GM12864 (cell line): ENCODE measurements at regions not wholly inside any gene's neighbourhood (a gene's known extent, or its start where the extent isn't known, plus 50 kb on each side); places are given as distances from the start of the nearest gene placed in this dataset.

Experiments used
- DNase-seq: peaks from one replicate; pipeline ENCODE4 v3.0.0-alpha.2; 2011; ENCODE audit warnings: low read depth
- H3K4me3 ChIP-seq: 2 replicates; pipeline ENCODE4 v1.5.1; 2011; ENCODE audit warnings: mild to moderate bottlenecking, low read depth, low read length, control low read depth
- TF ChIP-seq, protein P1 (sequence below): IDR thresholded peaks from 2 replicates; pipeline ENCODE4 v1.5.1; 2011; ENCODE audit warnings: low read depth, mild to moderate bottlenecking, moderate library complexity, low read length, control low read depth, inconsistent platforms; ENCODE audit errors: missing control alignments

DNA sequence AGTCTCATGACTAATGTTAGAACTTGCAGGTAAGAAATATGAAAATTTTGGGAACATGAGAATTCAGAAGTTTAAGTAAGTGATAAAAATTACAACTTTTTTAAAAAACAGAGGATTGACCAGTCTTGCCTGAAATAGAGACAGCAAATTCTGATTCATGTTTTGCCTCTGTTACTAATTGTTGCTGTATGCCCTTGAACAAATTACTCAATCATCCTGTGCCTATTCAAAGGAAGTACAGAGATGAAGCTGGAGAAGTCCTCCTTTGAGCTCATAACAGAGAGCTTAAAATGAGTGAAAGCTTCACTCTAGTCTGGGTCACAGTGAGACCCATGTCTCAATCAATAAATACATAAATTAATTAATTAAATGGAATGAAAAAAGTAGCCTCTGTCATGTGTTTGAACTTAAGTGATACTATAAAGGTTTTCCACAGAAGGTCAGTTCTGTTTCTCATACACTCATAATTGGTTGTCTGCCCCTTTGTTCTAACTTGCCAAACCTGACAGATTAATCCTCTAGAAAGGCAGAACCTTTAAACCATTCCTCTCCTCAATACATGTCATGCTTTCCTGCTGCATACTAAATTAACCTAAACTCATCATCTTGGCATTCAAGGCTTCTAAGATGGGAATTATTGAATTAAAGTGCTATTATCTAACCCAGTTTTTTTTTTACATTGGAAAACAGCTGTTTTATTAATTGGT, 374.6 kb upstream of the LRATD1 start:
- H3K4me3 ChIP-seq, result no peak overlapping the region
- TF ChIP-seq, protein P1, sequence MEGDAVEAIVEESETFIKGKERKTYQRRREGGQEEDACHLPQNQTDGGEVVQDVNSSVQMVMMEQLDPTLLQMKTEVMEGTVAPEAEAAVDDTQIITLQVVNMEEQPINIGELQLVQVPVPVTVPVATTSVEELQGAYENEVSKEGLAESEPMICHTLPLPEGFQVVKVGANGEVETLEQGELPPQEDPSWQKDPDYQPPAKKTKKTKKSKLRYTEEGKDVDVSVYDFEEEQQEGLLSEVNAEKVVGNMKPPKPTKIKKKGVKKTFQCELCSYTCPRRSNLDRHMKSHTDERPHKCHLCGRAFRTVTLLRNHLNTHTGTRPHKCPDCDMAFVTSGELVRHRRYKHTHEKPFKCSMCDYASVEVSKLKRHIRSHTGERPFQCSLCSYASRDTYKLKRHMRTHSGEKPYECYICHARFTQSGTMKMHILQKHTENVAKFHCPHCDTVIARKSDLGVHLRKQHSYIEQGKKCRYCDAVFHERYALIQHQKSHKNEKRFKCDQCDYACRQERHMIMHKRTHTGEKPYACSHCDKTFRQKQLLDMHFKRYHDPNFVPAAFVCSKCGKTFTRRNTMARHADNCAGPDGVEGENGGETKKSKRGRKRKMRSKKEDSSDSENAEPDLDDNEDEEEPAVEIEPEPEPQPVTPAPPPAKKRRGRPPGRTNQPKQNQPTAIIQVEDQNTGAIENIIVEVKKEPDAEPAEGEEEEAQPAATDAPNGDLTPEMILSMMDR, result no peak
- no peak for DNase-seq

DNA sequence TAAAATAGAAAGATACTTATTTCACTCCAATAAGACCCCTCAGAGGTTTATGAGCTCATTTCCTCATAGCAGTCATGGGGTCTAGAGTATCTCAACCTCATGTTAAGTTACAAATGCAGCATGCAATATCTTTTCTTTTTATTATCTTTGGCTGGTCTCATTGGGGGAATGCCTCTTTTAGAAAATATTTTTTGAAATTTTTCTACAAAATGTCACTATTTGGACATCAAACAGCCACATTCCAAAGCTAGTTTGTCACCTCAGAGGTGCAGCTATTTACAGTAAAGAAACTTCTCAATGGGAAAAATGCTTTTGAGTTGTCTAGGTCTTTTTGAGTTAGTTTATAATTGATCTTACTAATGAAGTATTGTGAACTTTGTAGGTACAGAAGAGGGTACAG, 370.7 kb upstream of the LRATD1 start:
- no peak for DNase-seq
- TF ChIP-seq, protein P1, result no peak
- no peak overlapping the region for H3K4me3 ChIP-seq

DNA sequence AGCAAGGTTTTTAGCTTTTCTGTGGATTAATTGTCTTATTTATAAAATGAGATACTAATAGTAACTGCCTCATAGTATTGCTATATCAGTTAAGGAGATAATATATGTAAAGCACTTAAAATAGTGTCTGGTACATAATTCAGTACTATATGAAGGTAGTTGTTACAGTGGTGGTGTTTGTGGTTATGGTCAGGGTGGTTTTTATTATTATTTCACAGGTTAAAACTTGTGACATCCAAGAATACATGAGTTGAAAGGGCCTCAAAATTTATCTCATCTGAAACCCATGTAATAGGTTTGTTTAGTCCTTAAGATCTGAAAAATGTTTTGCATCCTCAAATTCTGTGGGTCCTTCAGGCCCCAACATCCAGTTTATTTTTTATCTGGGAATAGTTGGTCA, 369.5 kb upstream of the LRATD1 start:
- TF ChIP-seq, protein P1, result no peak
- no peak for DNase-seq
- no peak overlapping the region for H3K4me3 ChIP-seq

DNA sequence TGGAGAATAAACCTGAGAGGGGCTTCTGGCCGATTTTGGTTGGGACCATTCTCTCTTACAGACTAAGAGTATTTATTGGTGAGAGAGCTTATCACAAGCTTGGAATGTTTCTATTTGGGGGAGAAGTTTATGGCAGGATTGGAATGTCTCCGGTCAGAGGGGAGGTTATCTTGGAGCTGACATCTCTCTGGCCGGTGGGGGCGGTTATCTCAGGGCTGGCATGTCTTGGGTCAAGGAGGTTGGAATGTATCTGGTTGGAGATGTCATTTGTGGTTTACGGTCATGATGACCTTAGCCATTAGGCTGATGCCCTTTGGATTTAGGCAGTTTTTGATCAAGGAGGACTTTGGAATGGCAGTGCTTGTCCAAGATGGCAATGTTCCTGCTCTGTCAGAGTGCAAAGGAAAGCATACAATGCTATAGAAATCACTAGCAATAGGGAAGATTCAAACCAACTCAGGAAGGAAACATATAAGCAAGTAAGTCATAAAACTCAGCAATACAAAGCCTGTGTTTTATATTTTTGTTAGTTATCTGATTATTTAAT, 362.4 kb upstream of the LRATD1 start:
- TF ChIP-seq, protein P1, result no peak
- no peak for DNase-seq
- H3K4me3 ChIP-seq, result no peak overlapping the region

DNA sequence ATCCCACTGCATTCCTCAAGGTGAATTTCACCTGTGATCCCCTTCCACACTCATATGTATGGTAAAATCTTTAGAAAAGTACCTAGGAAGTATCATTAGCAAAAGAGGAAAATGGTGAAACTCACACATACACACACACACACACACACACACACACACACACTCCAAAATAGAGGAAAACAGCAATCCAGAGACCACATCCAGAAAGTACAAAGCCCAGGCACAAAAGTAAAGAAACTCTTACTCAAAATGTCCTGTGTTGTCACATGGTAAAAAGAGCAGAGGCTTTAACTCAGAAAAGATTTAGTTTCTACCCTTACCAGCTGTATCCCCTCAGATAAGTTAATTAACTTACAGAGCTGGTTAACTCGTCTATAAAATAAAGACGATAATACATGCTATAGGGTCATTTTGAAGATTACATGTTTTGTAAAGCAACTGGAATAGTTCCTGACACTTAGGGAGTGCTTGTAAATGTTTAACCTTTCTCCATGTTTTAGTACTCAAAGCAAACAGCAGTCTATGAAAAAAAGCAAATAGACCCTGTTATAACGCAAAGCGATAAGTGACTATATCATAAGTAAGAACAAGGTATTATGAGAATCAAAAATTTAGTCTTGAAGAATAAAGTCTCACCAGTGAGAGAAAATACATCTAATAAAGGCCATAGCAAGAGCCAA, 360.0 kb upstream of the LRATD1 start:
- no peak overlapping the region for H3K4me3 ChIP-seq
- no peak for DNase-seq
- TF ChIP-seq, protein P1, result no peak

DNA sequence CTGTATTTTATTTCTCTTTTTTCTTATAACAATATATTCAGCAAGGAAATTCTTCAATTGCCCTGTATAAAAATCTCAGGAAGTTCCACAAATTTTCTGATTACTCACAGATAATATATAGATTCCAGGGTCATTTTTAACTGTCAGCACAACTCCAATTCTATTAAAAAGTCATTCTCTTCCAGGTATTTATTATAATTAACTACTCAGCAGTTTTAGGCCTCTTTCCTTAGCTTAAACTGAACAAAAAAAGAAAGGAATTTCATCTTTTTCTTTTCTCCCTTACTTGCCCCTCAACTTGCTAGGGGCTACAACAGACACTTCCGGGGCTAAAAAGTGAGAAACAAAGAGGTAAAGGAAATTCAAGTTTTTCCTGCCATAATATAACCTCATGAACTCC, 358.9 kb upstream of the LRATD1 start:
- H3K4me3 ChIP-seq, result no peak overlapping the region
- TF ChIP-seq, protein P1, result no peak
- DNase-seq, result no peak

DNA sequence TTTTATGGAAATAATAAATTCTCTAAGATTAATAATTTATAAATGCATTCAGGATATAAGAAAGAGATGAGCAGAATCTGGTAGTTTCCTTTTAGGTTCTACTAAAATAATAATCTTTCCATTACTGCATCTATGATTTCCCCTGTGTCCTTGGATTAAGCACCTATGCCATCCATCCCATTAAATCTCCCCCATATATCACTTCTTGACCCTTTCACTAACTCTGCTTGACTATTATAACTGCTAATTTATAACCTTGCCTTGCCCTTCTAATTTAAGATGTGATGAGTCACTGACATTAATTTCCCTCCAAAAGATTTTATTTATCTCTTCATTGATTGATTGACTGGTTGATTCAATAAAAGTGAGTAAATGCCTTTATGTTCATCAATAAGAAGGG, 348.3 kb upstream of the LRATD1 start:
- TF ChIP-seq, protein P1, result no peak
- H3K4me3 ChIP-seq, result no peak overlapping the region
- no peak for DNase-seq
